RWPE2 (cell line): ENCODE measurements at regions not wholly inside any gene's neighbourhood (a gene's known extent, or its start where the extent isn't known, plus 50 kb on each side); places are given as distances from the start of the nearest gene placed in this dataset.

Experiments
- ATAC-seq: fragments of 200-7000 bp; cut with Tn5 transposase; 3 replicates; pipeline ENCODE4 v1.9.1; 2021; ENCODE audit warnings: low read depth
- DNase-seq: peaks from one replicate; pipeline ENCODE4 v3.0.0-alpha.2; 2020; ENCODE audit warnings: low spot score
- H3K27ac ChIP-seq: fragments of 450-650 bp; 2 replicates; pipeline ENCODE4 v1.5.1; 2017; ENCODE audit warnings: mild to moderate bottlenecking; ENCODE audit not compliant: poor library complexity, severe bottlenecking
- H3K27me3 ChIP-seq: fragments of 250-450 bp; sonication (Bioruptor Pico); 2 replicates; pipeline ENCODE4 v1.5.1; 2021; ENCODE audit warnings: mild to moderate bottlenecking, moderate library complexity; ENCODE audit not compliant: insufficient read depth, poor library complexity, severe bottlenecking
- H3K36me3 ChIP-seq: fragments of 250-450 bp; sonication (Bioruptor Pico); 2 replicates; pipeline ENCODE4 v1.5.1; 2020; ENCODE audit warnings: low read depth, mild to moderate bottlenecking, moderate library complexity
- H3K4me1 ChIP-seq: fragments of 250-450 bp; sonication (Bioruptor Pico); 2 replicates; pipeline ENCODE4 v1.5.1; 2021; ENCODE audit warnings: mild to moderate bottlenecking, moderate library complexity; ENCODE audit not compliant: insufficient read depth, poor library complexity, severe bottlenecking
- H3K4me3 ChIP-seq: fragments of 250-450 bp; sonication (Bioruptor Pico); 2 replicates; pipeline ENCODE4 v1.5.1; 2021; ENCODE audit warnings: mild to moderate bottlenecking, moderate library complexity; ENCODE audit not compliant: severe bottlenecking
- H3K9me3 ChIP-seq: fragments of 250-450 bp; sonication (Bioruptor Pico); 2 replicates; pipeline ENCODE4 v1.5.1; 2021; ENCODE audit warnings: mild to moderate bottlenecking, moderate library complexity; ENCODE audit not compliant: severe bottlenecking
- CTCF ChIP-seq: fragments of 450-650 bp; IDR thresholded peaks from one replicate; pipeline ENCODE4 v1.5.1; 2017; ENCODE audit warnings: mild to moderate bottlenecking, moderate library complexity; ENCODE audit not compliant: poor library complexity, severe bottlenecking

- DNase-seq, result no peak
- ATAC-seq, result no peak
- TF ChIP-seq CTCF, result no peak
These were observed 513.2 kb upstream of the ADGRL2 start for GRCh38 chr1:81287411-81288080.

GRCh38 chr1:81270051-81270450 is 530.7 kb upstream of the ADGRL2 start:
- H3K27ac ChIP-seq, result no peak overlapping the region
- H3K9me3 ChIP-seq, result no peaks in the 10 kb centered on the region
- ATAC-seq (no peak), DNase-seq (no peak)
- no peak for TF ChIP-seq CTCF
- H3K27me3 ChIP-seq, result no peaks in the 10 kb centered on the region
- no peaks in the 10 kb centered on the region for H3K4me1 ChIP-seq
- no peak overlapping the region for H3K4me3 ChIP-seq
- H3K36me3 ChIP-seq, result no peaks in the 10 kb centered on the region

More at GRCh38 chr1:81287411-81288080, 513.2 kb upstream of the ADGRL2 start:
- Histone ChIP-seq H3K27ac (no peak overlapping the region), H3K4me3 (no peak overlapping the region), H3K4me1 (no peaks in the 10 kb centered on the region), H3K36me3 (no peaks in the 10 kb centered on the region), H3K9me3 (no peaks in the 10 kb centered on the region), H3K27me3 (no peaks in the 10 kb centered on the region)

GRCh38 chr1:81264976-81265375 is 535.8 kb upstream of the ADGRL2 start:
- ATAC-seq, result no peak
- no peak overlapping the region for H3K4me3 ChIP-seq
- no peak for DNase-seq
- no peaks in the 10 kb centered on the region for H3K4me1 ChIP-seq
- no peaks in the 10 kb centered on the region for H3K9me3 ChIP-seq
- no peaks in the 10 kb centered on the region for H3K36me3 ChIP-seq
- H3K27me3 ChIP-seq, result no peaks in the 10 kb centered on the region
- TF ChIP-seq CTCF, result no peak
- no peak overlapping the region for H3K27ac ChIP-seq

- no peak overlapping the region for H3K27ac ChIP-seq
- no peak for TF ChIP-seq CTCF
- no peaks in the 10 kb centered on the region for H3K9me3 ChIP-seq
- H3K36me3 ChIP-seq, result no peaks in the 10 kb centered on the region
- ATAC-seq (no peak), DNase-seq (no peak)
- no peaks in the 10 kb centered on the region for H3K27me3 ChIP-seq
- no peaks in the 10 kb centered on the region for H3K4me1 ChIP-seq
- no peak overlapping the region for H3K4me3 ChIP-seq
These were observed 540.9 kb upstream of the ADGRL2 start for GRCh38 chr1:81259625-81260411.

- no peak for TF ChIP-seq CTCF
- Histone ChIP-seq H3K9me3 (no peaks in the 10 kb centered on the region), H3K4me3 (no peak overlapping the region), H3K27ac (no peak overlapping the region), H3K27me3 (no peaks in the 10 kb centered on the region), H3K4me1 (no peaks in the 10 kb centered on the region), H3K36me3 (no peaks in the 10 kb centered on the region)
- ATAC-seq (no peak), DNase-seq (no peak)
These were observed 546.2 kb upstream of the ADGRL2 start for GRCh38 chr1:81254560-81254959.
